NOMO-1 treated with dmso at 0.1 percent for 144 hours (cell line): ENCODE measurements at regions not wholly inside any gene's neighbourhood (a gene's known extent, or its start where the extent isn't known, plus 50 kb on each side); places are given as distances from the start of the nearest gene placed in this dataset.

Source experiments
- DNase-seq: peaks from one replicate; lab custom pipeline; 2025; ENCODE audit not compliant: unreplicated experiment; lab: John Stamatoyannopoulos, UW

DNA sequence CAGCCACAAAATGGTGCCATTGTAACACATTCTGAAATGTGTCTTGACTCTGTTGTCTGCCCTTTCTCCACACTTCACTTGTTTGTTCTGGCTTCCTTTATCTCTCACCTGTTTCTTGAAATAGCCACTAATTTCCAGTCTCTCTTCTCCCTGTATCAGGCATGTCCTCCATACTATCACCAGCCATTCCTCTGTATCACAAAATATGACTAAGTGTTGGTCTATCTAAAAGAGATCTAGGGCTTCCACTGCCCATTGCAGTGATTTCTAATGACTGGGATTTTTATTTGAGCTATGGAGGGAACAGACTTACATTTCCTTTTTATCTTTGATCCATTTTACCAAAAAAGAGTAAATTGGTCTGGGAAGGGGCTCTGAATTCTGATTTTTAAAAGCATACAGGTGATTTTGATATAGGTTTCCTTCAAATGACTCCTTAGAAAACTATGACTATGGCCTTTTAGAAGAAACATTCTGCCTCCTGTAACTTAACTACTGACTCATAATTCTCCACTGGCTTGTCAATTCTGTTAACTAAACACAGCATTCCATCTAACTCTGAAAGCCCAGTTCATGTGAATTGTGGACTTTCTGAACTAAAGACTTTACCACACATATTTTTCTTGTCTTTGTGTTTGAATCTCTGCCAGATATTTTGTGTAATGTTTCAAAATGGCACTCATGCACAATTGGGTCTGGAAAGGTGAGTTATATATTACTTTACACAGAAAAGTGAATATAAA, 1121.4 kb downstream of the XPNPEP1 start:
- DNase-seq: no peak

- no peak for DNase-seq
These were observed 1122.1 kb downstream of the XPNPEP1 start for GRCh38 chr10:108801220-108801619.

GRCh38 chr10:108797573-108797972, 1125.7 kb downstream of the XPNPEP1 start:
- no peak for DNase-seq

DNA sequence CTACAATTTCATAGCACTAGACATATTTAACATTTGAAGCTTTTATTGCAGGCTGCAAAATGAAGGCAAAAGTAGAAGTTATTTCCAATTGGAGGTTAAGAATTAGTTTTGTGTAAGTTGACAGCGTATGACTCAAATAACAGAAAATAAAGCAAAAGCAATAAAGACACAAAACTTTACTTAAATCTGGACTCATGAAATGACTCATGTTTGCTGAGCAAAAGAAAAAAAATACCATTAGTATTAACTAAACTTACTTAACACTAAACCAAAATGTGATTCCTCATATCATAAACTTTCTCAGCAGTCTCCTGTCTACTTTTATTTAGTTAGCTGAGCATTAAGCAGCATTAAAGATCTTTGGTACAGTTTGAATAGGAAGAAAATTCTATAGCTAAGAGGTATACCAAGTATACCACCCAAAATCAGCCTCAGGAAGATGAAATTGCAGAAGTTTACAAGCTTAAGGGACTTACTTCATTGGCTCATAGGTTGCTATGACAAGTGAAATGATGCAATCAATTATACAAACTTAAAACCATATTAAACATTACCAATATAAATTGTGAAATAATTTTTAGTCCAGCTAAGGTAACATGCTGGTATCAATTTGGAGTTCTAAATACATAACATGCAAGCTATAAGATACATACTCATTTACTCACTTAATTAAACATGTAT, 1131.4 kb downstream of the XPNPEP1 start:
- DNase-seq: no peak

DNA sequence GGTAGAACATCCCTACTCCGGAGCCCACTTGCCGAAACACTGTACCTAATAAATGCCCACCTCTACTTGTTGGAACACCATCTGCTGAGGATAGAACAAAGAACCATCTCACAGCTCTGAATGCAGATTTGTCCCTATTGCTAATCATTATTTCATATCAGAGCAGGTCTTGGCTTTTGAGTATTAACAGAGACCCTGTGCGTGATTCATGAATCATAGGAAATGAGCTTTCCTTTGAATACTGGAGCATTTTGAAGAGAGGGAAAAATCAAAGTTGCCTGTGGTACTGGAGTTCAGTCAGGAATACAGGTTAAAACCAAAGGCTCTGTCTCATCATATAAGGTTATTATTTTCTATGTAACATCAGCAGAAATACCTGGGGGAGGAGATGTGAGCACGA, 1132.3 kb downstream of the XPNPEP1 start:
- DNase-seq: no peak

- DNase-seq: no peak
These were observed 1133.4 kb downstream of the XPNPEP1 start for GRCh38 chr10:108789919-108790318.

- DNase-seq: no peak
These were observed 1134.0 kb downstream of the XPNPEP1 start for GRCh38 chr10:108789336-108789735.

DNA sequence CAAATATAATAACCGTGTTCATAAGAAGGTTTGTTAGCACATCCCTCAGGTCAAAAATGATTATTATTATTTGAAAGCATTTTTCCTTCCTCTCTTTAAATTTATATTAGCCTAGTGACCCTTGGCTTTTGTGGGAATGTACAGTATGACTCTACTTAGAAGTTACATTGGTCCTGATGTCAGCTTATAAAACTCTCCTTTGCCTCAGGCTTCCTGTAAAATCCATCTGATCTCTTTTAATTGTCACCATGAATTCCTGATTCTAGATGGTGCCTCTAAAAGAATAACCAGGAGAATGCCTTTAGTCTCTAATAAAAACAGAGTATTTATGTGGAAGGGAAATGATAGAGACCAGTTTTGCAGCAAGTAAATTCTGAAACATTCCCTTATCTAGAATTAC, 1134.4 kb downstream of the XPNPEP1 start:
- DNase-seq: no peak

- no peak for DNase-seq
These were observed 1135.4 kb downstream of the XPNPEP1 start for GRCh38 chr10:108787932-108788331.

DNA sequence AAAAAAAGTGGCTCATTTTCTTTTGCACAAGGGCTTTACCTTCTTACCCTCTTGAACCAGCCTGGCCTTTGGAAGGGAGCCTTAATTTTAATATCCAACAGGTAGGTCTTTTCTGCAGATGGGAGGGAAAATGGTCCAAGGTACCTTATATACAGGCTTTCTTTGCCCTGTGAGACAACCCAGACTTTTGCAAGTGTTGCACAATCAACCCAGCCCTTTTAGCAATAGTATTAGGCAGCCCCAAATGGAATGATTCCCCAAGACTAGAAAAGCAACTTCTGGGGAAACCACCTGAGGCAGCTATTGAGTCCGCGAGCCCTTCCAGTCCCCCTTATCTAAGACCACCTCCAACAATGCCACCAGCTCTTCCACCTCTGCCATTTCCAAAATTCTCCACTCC, 1138.3 kb downstream of the XPNPEP1 start:
- no peak for DNase-seq

- DNase-seq: no peak
These were observed 1138.8 kb downstream of the XPNPEP1 start for GRCh38 chr10:108784534-108784933.

- no peak for DNase-seq
These were observed 1139.4 kb downstream of the XPNPEP1 start for GRCh38 chr10:108783897-108784296.

GRCh38 chr10:108782411-108782810, 1140.9 kb downstream of the XPNPEP1 start:
- no peak for DNase-seq

GRCh38 chr10:108779501-108779900, 1143.8 kb downstream of the XPNPEP1 start:
- DNase-seq: no peak

DNA sequence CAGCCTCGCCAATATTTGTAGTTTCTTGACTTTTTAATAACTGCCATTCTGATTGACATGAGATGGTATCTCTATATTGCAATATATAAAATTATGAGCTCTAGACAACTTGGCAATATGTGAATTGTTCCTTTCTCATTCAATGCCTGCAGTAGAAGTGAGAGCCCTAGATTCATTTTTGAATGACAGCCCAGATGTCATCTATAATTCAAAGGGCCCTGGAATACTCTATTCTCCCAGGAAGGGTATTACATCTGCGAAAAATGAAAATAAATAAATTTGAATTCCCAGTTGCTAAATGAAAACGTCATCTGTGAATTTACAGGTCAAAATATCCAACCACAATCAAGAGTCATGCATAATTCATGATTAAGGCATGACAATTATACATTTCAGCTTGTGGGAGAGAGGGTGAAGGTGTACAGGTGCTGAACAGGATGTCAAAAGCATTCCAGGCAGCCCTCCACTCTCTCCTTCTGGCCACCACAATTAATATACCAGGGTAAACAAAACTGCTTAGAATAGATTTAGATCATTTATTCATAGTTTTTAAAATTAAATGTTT, 1147.3 kb downstream of the XPNPEP1 start:
- no peak for DNase-seq

- no peak for DNase-seq
These were observed 1152.2 kb downstream of the XPNPEP1 start for GRCh38 chr10:108771106-108771505.

GRCh38 chr10:108765794-108766193, 1157.5 kb downstream of the XPNPEP1 start:
- no peak for DNase-seq

GRCh38 chr10:108757946-108758345, 1165.4 kb downstream of the XPNPEP1 start:
- DNase-seq: no peak

DNA sequence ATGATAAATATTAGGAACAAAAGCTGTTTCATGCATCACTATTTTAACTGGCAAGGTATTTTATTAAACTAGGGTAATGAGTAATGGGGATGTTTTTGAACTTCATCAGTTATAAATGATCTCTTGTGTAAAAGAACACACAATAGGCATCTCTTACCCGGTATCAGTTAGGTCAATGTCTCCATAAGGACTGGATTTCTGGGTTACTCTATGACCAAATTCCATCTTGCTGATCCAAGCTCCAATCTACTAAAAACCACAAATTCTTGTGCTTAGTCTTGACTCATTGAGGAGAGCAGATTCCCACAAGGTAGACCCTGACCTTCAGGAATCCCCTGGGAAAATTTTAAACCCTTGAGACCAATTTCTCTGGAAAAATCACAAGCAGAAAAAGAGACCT, 1167.7 kb downstream of the XPNPEP1 start:
- DNase-seq: no peak

GRCh38 chr10:108753326-108753725, 1170.0 kb downstream of the XPNPEP1 start:
- DNase-seq: no peak

- DNase-seq: no peak
These were observed 1174.3 kb downstream of the XPNPEP1 start for GRCh38 chr10:108749042-108749441.

- no peak for DNase-seq
These were observed 1187.2 kb downstream of the XPNPEP1 start for GRCh38 chr10:108736111-108736510.
